ENCODE measurements at regions not wholly inside any gene's neighbourhood (a gene's known extent, or its start where the extent isn't known, plus 50 kb on each side); places are given as distances from the start of the nearest gene placed in this dataset.

GRCh38 chr1:244980605-244981004 is 116.3 kb upstream of the HNRNPU start:
- Histone ChIP-seq H3K27me3 (replicated peaks; ENCODE audit: control insufficient read depth, insufficient read depth, low read length) (no peaks in the 10 kb centered on the region), H3K4me3 (replicated peaks; ENCODE audit: low read depth, low read length) (no peak overlapping the region), H3K36me3 (ENCODE audit: control insufficient read depth, insufficient read depth, low read length) (no peaks in the 10 kb centered on the region)
- TF ChIP-seq CTCF (IDR thresholded peaks at IDR 0.05; ENCODE audit: insufficient read depth, low read length, poor library complexity, severe bottlenecking), result no peak
- no peak for DNase-seq (ENCODE audit: extremely low read depth, insufficient read length)

GRCh38 chr1:244974550-244974949 is 110.2 kb upstream of the HNRNPU start:
- Histone ChIP-seq H3K4me3 (replicated peaks; ENCODE audit: low read depth, low read length) (no peak overlapping the region), H3K36me3 (ENCODE audit: control insufficient read depth, insufficient read depth, low read length) (no peaks in the 10 kb centered on the region), H3K27me3 (replicated peaks; ENCODE audit: control insufficient read depth, insufficient read depth, low read length) (no peaks in the 10 kb centered on the region)
- no peak for TF ChIP-seq CTCF (IDR thresholded peaks at IDR 0.05; ENCODE audit: insufficient read depth, low read length, poor library complexity, severe bottlenecking)
- DNase-seq (ENCODE audit: extremely low read depth, insufficient read length), result no peak

GRCh38 chr1:244974106-244974505 is 109.8 kb upstream of the HNRNPU start:
- no peak overlapping the region for H3K4me3 ChIP-seq (replicated peaks; ENCODE audit: low read depth, low read length)
- DNase-seq (ENCODE audit: extremely low read depth, insufficient read length), result no peak
- no peak for TF ChIP-seq CTCF (IDR thresholded peaks at IDR 0.05; ENCODE audit: insufficient read depth, low read length, poor library complexity, severe bottlenecking)

GRCh38 chr1:244971552-244972216 is 107.3 kb upstream of the HNRNPU start:
- DNase-seq (ENCODE audit: extremely low read depth, insufficient read length), result no peak
- no peaks in the 10 kb centered on the region for H3K36me3 ChIP-seq (ENCODE audit: control insufficient read depth, insufficient read depth, low read length)
- TF ChIP-seq CTCF (IDR thresholded peaks at IDR 0.05; ENCODE audit: insufficient read depth, low read length, poor library complexity, severe bottlenecking), result no peak
- no peaks in the 10 kb centered on the region for H3K27me3 ChIP-seq (replicated peaks; ENCODE audit: control insufficient read depth, insufficient read depth, low read length)
- peak overlapping the region; percentile 82 for H3K4me3 ChIP-seq (replicated peaks; ENCODE audit: low read depth, low read length)

More at GRCh38 chr1:244974106-244974505, 109.8 kb upstream of the HNRNPU start:
- no peaks in the 10 kb centered on the region for H3K27me3 ChIP-seq (replicated peaks; ENCODE audit: control insufficient read depth, insufficient read depth, low read length)
- H3K36me3 ChIP-seq (ENCODE audit: control insufficient read depth, insufficient read depth, low read length), result no peaks in the 10 kb centered on the region

- H3K36me3 ChIP-seq (ENCODE audit: control insufficient read depth, insufficient read depth, low read length), result no peaks in the 10 kb centered on the region
- H3K4me3 ChIP-seq (replicated peaks; ENCODE audit: low read depth, low read length), result peak overlapping the region; percentile 82
- TF ChIP-seq CTCF (IDR thresholded peaks at IDR 0.05; ENCODE audit: insufficient read depth, low read length, poor library complexity, severe bottlenecking), result peak; percentile 69
- peak; percentile 95 for DNase-seq (ENCODE audit: extremely low read depth, insufficient read length)
- H3K27me3 ChIP-seq (replicated peaks; ENCODE audit: control insufficient read depth, insufficient read depth, low read length), result no peaks in the 10 kb centered on the region
Observed at GRCh38 chr1:244970744-244971551, 106.6 kb upstream of the HNRNPU start.

Data from GM06990 (cell line).